ENCODE measurements at regions not wholly inside any gene's neighbourhood (a gene's known extent, or its start where the extent isn't known, plus 50 kb on each side); places are given as distances from the start of the nearest gene placed in this dataset.

DNA sequence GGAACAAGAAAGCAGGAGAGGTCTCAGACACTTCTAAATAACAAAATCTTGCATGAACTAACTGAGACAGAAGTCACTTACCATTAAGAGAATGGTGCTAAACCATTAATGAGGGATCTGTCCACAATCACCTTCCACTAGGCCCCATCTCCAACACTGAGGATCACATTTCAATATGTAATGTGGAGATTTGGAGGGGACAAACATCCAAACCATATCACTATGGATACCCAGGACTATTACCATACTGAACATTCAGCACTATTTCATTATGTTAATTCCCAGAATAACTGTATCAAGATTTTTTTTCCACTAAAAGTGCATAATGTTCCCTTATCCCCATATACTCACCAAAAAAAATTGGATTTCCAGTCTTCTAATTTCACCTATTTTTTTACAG, 491.8 kb downstream of the LMO7 start:
- TF ChIP-seq CTCF (IDR thresholded peaks at IDR 0.05) = no peak
- TF ChIP-seq POLR2A (IDR thresholded peaks at IDR 0.05) = no peak

Measured in Peyer's patch (tissue), 4 donors.